Uterus (tissue), 3 donors: ENCODE measurements at regions not wholly inside any gene's neighbourhood (a gene's known extent, or its start where the extent isn't known, plus 50 kb on each side); places are given as distances from the start of the nearest gene placed in this dataset.

Experiments
- DNase-seq, 2 donors: peaks; one replicate each; pipeline ENCODE4 v3.0.0-alpha.2; 2019 to 2020
- H3K27ac ChIP-seq, 2 donors: fragments of 200-600 bp; sonication (generic); 1 replicate in 1 of 2; 2 replicates in 1 of 2; pipeline ENCODE4 v1.5.1; 2016 to 2018
- H3K27me3 ChIP-seq, 2 donors: fragments of 200-600 bp; sonication (generic); one replicate each; pipeline ENCODE4 v1.5.1; 2018 to 2019; ENCODE audit warnings: control low read depth in 1 of 2
- H3K36me3 ChIP-seq, 2 donors: fragments of 200-600 bp; sonication (generic); one replicate each; pipeline ENCODE4 v1.5.1; 2019; ENCODE audit warnings: control low read depth in 1 of 2
- H3K4me1 ChIP-seq, 2 donors: fragments of 200-600 bp; sonication (generic); one replicate each; pipeline ENCODE4 v1.5.1; 2018 to 2019; ENCODE audit warnings: control low read depth in 1 of 2
- H3K4me3 ChIP-seq, 2 donors: fragments of 200-600 bp; sonication (generic); 1 replicate in 1 of 2; 2 replicates in 1 of 2; pipeline ENCODE4 v1.5.1; 2018 to 2019; ENCODE audit warnings: mild to moderate bottlenecking in 1 of 2
- H3K9me3 ChIP-seq, 2 donors: fragments of 200-600 bp; sonication (generic); one replicate each; pipeline ENCODE4 v1.5.1; 2019; ENCODE audit warnings: control low read depth in 1 of 2
- CTCF ChIP-seq, 4 experiments: fragments of 200-600 bp in 2 of 4; fragments of 450-650 bp in 2 of 4; sonication (generic) in 2 of 4; IDR thresholded peaks; one replicate each; pipeline ENCODE4 v1.5.1; 2016 to 2019; ENCODE audit warnings: antibody characterized with exemption in 4 of 4, mild to moderate bottlenecking in 2 of 4, moderate library complexity in 1 of 4
- POLR2A ChIP-seq, 2 donors: fragments of 450-650 bp; IDR thresholded peaks; one replicate each; pipeline ENCODE4 v1.6.1; 2016; ENCODE audit warnings: antibody characterized with exemption in 2 of 2, mild to moderate bottlenecking in 1 of 2, moderate library complexity in 1 of 2
- intact Hi-C: fragments of 100-400 bp; cut with DNase I; formaldehyde crosslinking; loops from one replicate; pipeline ENCODE4 v1.15.1; 2023; ENCODE audit warnings: low total_unique reads
- donor health status: DM: yes; HTN: yes; CAD: no.

- H3K4me1 ChIP-seq: no peaks in the 10 kb centered on the region
- H3K9me3 ChIP-seq: no peaks in the 10 kb centered on the region
- intact Hi-C loops: no loop called here
- H3K27me3 ChIP-seq: no peaks in the 10 kb centered on the region
- H3K27ac ChIP-seq: peak overlapping the region; percentile 23 to 24
- TF ChIP-seq CTCF (IDR thresholded peaks at IDR 0.05): no peak
- no peak overlapping the region for H3K4me3 ChIP-seq
- no peak for DNase-seq
- no peaks in the 10 kb centered on the region for H3K36me3 ChIP-seq
These were observed 87.5 kb upstream of the CTAGE1 start for GRCh38 chr18:22505141-22505591.

GRCh38 chr18:22507055-22507454 lies 89.3 kb upstream of the CTAGE1 start:
- intact Hi-C loops: no loop called here
- Histone ChIP-seq H3K27ac (no peak overlapping the region), H3K4me3 (no peak overlapping the region), H3K36me3 (no peaks in the 10 kb centered on the region), H3K4me1 (no peaks in the 10 kb centered on the region), H3K9me3 (no peaks in the 10 kb centered on the region), H3K27me3 (no peaks in the 10 kb centered on the region)
- TF ChIP-seq POLR2A (IDR thresholded peaks at IDR 0.05) (no peak), CTCF (IDR thresholded peaks at IDR 0.05) (no peak)
- DNase-seq: no peak

DNA sequence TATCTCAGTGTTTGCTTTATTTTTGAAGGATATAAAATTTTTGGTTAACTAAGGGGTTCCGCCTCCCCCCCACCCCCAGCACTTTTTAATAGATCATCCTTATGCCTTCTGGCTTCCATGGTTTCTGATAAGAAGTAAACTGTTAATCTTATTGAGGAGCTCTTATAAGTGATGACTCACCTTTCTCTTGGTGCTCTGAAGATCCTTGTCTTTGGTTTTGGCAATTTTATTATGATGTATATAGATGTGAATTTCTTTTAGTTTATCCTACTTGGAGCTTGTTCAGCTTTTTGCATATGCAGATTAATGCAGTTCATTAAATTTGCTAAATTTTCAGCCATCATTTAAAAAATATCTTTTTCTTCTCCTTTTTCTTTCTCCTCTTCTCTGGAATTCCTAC lies 91.7 kb upstream of the CTAGE1 start:
- H3K27ac ChIP-seq: no peak overlapping the region
- no peaks in the 10 kb centered on the region for H3K9me3 ChIP-seq
- no peak for DNase-seq
- no peaks in the 10 kb centered on the region for H3K4me1 ChIP-seq
- TF ChIP-seq POLR2A (IDR thresholded peaks at IDR 0.05): no peak
- no peaks in the 10 kb centered on the region for H3K36me3 ChIP-seq
- no peak overlapping the region for H3K4me3 ChIP-seq
- no peaks in the 10 kb centered on the region for H3K27me3 ChIP-seq
- intact Hi-C loops: no loop called here

DNA sequence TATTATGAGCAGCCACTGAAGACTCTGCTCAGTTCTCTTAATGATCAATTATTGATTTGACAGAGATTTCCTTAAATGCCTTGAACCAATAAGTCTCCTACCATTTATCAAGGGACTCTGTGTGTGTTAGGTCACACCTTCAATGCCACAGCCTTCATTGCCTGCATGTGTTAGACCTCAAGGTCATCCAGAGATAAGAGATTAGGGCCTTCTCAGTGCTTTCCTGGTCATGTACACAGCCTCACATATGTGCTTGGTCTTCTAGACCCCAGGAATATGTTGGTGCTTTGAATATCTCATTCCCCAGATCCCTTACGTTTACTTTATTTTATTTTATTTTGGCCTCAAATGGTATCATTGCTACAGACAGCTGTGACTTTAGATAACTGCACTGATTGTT lies 93.0 kb upstream of the CTAGE1 start:
- Histone ChIP-seq H3K4me1 (no peaks in the 10 kb centered on the region), H3K9me3 (no peaks in the 10 kb centered on the region), H3K4me3 (no peak overlapping the region), H3K27ac (no peak overlapping the region), H3K36me3 (no peaks in the 10 kb centered on the region), H3K27me3 (no peaks in the 10 kb centered on the region)
- intact Hi-C loops: no loop called here
- TF ChIP-seq POLR2A (IDR thresholded peaks at IDR 0.05) (no peak), CTCF (IDR thresholded peaks at IDR 0.05) (no peak)
- DNase-seq: no peak

GRCh38 chr18:22513721-22514481 lies 96.2 kb upstream of the CTAGE1 start:
- Histone ChIP-seq H3K4me1 (no peaks in the 10 kb centered on the region), H3K27ac (no peak overlapping the region), H3K9me3 (no peaks in the 10 kb centered on the region), H3K36me3 (no peaks in the 10 kb centered on the region), H3K4me3 (no peak overlapping the region), H3K27me3 (no peaks in the 10 kb centered on the region)
- intact Hi-C loops: no loop called here
- no peak for DNase-seq
- TF ChIP-seq CTCF (IDR thresholded peaks at IDR 0.05) (no peak), POLR2A (IDR thresholded peaks at IDR 0.05) (no peak)
